NCI-H2227 (cell line): ENCODE measurements at regions not wholly inside any gene's neighbourhood (a gene's known extent, or its start where the extent isn't known, plus 50 kb on each side); places are given as distances from the start of the nearest gene placed in this dataset.

Source experiments
- DNase-seq: peaks from one replicate; lab custom pipeline; 2025; ENCODE audit not compliant: unreplicated experiment; lab: John Stamatoyannopoulos, UW

DNA sequence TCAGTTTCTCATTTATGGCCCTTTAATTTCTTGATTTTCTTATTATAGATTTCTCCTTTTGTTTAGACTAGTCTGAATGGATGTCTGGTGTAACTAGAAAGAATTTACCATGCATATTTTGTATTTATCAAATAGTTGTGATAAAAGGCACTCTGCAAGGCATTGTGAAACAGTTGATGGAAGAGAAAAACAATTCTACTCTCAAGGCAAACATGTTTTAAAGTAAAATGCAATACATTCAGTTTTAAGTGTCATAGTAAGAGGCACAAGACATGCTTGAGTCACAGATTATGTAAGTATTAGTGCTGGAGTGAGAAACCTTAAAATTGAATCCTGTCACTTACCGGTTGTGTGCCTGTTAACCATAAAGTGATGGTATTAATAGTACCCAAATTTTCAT is 283.3 kb upstream of the DKK2 start:
- DNase-seq: no peak

DNA sequence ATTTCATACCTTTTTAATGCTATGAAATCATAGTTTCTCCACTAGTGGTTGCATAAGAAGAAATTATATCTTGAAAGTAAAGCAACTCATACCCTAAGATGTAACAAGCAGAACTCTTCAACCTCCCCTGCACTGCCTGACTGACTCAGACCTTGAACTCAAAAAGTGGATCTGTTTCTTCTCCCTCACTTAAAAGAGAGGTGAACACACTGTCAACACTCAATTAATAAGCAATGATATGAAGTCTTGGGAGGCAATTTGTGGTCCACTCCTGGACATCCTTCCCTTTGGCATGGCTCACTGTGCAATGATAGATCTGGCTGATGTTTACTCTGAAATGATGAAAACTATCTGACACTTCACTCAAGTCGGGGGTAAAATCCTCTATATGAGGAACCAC is 282.0 kb upstream of the DKK2 start:
- no peak for DNase-seq

DNA sequence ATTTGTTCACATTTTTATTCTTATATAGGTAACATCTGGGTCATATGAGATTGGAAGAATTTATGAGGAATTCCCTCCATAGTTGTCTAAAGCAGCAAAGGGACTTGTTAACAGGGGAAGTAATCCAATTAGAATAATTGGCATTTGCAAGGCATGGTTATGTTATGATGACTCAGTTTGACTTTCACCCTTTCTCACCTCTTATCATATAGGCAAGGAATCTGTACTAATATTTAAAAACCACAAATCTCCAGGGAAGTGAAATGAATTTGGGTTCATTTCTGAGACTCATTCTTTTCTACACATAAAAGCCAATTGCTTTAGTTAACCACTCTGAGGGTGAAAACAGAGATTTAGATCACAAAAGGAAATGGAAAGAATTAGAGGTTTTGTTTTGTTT is 281.5 kb upstream of the DKK2 start:
- DNase-seq: no peak

DNA sequence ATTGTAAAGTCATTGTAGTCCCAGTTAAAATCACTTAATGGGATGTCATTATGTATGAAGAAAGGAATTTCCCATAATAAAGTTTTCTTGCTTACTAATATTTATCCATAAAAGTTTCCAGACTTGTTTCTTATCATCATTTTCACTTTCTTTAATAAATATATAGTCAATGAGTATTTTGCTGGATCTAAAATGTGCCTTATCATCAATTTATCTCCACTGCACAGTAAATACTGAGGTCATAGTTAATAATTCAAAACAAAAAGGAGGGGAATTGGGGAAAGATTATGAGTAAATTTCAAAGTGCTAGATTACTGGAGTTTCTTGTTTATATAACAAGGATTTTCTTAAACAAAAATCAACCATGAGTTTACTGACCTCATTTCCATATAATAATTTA is 279.5 kb upstream of the DKK2 start:
- no peak for DNase-seq

DNA sequence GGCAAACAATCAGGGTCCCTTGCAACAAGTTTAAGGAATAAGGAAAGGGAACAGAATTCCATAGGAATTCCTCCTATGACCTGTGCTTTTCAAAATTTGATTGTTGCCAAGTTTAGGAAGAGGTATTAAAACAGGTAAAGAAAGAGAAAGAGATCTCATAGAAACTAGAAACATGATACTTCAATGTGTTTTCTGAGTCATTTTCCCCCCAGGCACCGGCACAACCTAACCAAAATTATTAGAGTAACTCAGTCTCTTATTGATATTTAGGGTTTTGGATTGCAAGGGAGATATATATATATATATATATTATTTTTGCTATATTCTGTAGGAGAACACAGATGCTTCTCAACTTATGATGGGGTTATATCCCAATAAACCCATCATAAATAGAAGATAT is 278.0 kb upstream of the DKK2 start:
- DNase-seq: no peak

DNA sequence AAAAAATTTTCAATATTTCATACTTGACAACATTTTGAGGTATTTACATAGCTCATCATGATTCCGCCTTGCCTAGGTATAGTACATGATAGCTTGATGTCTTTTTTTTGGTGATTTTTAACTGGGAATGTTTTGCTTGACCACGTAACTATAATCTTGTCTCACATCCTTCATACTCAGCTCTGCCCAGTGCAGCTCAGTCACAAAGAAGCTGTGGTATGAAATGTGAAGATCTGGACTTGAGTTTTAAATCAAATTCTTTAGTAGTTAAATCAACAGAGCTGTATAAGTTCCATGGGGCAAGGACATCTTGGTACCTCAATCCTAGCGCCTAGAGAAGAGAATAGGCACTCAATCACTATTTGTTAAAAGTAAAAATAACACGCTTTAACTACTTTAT is 276.3 kb upstream of the DKK2 start:
- DNase-seq: no peak

DNA sequence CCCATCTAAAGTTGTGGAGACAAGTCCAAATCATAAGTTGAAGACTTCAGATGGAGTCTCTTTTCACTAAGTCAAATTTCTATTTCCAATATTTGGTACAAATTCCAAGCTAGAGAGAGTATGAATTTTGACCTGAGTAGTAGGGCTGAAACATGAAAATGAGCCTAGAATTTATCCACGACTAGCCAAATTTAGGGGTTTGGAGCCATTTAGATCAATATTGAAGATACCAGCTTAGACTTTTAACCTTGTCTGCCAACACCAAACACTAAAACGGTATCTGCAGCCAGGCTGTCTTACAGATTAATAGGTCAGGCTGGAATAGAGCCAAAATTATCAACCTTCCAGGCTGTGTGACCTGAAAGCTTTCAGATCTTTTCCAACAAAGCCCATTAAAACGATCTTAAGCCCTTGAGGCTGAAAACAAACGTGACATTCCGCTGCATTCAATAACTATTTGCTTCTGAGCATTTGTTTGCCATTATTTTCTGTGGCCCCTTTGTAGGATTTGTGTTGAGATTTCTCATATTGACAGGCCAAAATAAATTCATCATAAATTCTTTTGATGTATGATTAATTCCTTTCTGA is 268.7 kb upstream of the DKK2 start:
- no peak for DNase-seq

DNA sequence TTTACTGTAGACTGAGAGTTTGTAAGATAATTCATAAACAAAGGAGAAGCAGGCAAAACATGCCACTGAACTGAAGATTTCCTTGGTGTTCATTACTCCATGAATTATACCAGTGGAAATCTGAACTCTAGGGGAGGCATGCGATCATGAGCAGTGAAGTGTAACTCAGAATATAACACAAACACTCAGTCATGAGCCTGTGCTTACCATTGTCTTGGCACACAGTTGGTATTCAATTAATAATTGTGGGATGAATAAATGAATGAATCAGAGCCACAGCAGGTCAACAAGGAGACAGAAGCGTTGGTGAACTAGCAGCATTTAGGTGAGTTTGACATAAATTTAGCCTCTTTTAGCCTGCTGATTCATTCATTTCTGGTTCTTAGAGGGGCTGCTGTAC is 263.5 kb upstream of the DKK2 start:
- no peak for DNase-seq

DNA sequence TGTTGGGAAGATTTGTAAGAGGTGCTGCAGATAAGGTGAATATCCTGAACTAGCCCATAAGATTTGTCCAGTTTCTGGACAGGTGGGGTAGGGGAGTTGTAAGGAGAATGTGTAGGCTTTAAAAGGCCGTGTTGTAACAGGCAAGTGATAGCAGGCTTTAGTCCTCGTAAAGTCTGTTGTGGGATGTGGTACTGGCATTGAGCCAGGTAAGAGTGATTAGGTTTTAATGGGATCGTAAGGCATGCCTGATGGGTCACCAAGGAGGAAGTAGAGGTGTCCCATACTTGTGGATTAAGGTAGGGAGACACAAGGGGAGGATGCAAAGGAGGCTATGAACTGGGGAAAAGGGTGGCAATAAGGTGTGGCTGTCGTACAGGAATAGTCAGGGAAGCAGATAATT is 256.9 kb upstream of the DKK2 start:
- DNase-seq: no peak

DNA sequence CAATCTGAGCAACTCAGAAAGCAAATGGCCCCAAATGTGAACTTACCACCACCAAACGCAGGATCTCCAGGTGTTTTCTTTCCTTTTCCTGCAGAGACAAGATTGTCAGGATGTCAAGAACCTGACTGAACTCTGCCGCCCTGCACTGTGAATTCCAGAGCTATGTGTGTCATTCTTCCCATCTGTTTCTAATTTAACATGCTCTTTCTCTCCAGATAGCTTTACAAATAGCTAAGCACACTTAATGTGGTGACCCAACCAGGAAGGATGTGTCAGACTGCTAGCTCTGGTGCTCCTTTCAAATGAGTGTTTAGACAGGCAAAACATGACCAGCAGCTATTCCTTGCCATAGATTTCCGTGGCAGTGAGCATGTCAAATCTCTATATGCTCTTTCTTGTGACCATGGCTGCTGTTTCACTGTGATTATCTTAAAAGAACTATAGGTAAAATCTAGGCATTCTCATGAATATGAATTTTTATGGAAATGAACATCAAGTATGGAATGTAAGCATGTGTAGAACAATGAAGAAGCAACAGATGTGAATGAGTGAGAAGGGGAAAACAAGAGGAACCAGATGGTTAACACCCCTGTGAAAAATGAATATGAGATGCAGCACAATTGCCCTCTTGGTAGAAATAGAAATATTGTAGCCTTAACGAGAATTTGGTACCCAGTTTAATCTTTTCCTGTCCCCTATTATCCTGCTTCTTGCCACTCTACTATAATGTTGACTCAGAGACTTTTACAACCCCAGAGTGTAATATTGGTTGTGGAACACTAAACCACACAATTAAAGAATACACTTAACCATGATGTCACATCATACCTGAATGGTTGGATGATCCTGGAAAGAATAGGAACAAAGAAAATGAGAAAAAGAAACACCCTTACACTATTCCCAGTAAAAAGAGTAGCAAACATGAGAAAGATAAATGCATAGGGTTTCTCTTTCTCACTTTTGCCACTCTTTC is 247.8 kb upstream of the DKK2 start:
- DNase-seq: no peak

DNA sequence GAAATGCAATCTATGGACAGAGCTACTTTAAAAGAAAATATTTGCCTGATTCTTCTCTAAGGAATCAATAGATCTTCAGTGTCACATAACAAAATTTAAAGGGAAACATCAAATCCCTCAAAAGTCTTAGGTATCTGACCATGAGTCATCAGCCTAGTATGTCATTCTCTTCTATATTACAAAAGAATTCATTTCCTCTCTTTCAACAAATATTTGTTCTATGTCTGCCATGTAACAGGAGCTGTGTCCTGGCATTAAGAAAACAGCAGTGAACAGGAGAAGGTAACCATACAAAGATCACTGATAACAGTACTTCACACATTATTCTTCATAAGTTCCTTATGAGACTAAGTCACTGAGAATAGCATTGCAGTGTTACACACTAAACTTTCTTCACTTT is 243.6 kb upstream of the DKK2 start:
- DNase-seq: no peak

DNA sequence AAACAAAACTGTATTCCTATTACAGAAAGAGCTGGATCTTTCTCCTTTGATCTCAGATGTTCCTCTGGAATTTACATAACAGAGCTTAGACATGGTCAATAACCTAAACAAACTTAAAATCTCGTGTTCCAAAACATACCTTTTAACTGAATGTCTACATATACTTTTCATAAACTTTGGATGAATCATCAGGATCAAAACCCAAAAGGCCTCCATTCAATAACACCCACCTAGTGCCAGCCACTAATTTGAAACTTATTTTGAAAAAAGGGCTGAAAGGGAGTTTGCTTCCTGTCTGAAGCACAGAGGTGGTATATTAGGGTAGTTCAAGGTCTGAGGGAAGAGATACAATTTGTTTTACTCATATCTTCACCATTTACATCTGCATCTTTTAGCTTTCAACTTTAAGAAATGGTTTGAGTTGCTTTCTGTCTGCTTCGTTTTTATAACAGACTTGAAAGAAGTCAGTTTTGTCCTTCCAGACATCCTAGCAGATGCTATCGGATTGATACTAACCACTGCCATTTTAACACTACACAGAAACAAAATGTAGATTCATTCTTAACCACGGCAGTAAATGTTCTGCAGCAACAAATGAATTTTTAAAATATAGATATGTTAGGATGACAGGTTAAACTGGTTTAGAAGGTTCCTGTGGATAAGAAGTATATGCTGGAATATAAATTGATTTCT is 242.8 kb upstream of the DKK2 start:
- no peak for DNase-seq

DNA sequence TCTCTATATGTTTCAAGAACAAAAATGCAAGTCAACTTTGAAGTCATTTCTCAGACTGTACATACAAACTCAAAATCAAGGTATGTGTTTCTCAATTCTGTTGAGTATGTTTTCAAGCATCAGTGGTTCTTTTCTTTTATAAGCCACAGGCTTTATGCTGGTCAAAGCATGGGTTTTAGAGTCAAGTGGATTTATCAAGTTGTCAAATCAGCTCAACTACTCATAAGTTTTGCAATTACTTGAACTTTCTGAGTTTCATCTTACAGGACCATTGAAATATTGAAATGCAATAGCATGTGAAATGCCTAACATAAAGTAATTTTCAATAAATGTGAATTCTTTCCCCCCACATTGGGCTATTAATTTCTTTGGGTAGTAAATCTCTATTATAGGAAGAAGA is 239.9 kb upstream of the DKK2 start:
- DNase-seq: no peak

DNA sequence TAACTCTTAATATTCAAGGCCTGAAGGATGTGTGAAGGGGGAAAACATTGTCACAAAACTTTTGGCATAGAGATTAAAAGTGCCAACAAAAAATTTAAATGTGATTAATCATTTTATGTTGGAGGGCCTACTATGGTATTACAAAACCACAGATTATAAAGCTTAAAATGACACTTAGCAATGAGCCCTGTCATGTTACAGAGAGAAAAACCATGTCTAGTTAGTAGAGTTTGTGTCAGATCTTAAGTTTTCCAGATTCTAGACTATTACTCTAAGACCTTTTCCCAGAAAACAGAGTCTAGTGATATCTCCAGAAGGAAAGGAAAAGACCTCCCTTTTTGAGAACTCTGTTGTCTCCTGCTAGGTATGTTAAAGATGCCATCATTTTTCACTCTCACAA is 239.1 kb upstream of the DKK2 start:
- DNase-seq: no peak

DNA sequence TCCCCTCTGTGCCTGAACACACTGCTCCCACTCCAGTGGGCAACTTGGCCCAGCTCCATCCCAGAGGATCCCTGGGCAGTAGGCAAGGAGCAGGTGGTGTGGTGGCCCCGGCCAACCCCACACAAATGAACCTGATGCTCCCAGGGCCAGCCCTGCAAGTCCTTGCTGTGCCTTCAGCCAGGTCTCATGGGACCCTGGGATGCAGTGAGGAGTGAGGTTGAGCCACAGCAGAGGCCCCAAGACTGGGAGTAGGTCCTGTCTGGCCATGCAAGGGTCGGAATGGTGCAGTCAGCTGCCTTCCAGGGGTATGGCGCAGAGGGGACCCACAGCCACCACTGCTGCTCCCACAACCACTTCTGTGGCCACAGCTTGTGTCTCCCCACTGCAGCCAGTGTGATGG is 234.5 kb upstream of the DKK2 start:
- no peak for DNase-seq

DNA sequence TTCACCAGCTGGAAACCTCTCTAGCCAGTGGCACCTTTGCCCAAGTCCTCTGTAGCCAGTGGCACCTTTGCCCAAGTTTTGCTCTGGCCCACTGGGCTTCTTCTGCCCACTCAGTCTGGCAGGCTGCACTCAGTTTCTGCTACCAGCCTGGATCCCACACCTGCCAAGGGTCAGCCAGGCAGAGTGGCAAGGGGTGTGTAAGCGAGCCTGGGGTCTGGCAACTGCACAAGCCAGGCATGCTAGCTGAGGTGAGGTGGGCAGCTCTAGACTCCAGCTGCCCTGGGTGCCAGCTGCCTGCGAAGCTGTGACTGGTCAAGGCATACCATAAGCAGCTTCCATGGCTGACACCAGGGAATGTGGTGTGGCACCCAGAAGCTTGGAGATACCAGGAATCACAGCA is 233.1 kb upstream of the DKK2 start:
- no peak for DNase-seq

DNA sequence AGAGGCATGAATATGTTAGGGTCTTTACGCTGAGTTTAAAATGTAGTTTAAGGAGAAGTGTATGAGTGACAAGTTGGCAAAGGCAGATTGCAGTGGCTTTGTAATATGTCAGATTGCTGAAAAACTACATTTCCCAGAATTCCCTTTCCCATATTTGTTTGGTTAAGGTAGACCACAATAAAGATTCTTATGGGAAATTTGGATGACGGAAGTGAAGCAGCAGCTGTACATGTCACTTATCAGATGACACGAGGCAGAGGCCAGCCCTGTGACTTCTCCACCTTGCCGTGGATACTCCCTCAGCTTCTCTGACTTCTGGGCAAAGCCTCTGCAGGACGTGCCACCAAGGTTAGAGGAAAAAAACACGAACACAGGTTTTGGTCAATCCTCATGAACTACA is 229.7 kb upstream of the DKK2 start:
- DNase-seq: no peak

DNA sequence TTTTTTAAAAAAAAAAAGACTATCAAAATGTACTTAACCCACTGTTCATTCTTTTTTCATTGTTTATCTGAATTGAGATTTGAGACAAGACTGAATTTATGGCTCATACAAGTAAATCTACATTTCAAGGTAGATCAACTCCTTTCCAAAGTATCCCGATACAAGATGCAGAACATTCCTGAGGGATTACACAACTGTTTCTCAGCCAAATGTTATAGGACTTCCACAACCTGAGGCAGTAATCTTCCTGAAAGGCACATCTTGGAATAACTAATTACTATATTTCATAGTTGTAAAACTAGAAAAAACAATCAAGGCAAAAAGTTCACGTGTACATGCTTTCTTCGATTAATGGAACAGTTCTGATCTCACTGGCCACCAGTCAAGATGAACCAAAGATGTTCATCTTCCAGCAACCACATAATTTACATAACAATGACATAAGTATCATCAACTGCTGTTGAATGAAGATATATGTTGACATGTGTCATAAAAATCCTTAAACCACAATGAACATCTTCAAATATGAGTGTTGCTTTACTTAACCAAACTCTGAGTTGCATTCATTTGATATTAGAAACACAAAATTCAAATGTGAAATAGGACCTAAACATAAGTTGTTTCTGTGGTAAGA is 225.2 kb upstream of the DKK2 start:
- no peak for DNase-seq

DNA sequence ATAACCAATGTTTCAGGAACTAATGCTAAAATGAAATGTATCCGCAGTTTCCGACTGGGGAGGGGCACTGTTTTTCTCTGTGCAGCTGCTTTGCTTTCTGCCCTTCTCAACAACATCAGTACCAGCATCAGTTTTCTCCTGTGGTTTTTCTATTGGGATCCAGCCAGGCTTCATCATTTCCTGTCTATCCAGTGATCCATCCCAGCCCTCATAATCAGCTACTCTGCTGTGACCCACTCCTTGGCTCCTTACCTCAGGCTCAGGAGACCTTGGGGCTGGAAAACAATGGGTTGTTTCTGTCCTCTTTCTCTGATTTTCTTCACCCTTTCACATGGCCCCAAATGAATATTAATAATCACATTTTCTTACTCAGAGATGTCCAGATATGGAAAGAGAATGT is 222.2 kb upstream of the DKK2 start:
- DNase-seq: no peak

DNA sequence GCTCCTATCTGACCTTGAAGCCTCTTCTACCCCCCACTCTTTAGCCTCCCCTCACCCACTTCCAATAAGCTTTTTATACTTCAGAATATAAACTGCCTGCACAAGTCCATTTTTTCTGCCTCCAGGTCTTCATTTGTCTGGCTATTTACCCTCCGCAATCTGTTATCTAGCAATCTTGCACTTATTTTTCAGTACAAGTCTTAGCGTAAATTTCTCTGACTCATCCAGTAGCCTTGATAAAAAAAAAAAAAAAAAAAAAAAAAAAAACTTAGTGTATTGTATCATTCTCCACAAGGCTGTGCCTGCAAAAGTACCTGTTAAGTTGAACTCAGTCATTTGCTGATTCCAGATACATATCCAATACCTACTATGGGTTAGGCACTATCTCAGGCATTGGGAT is 219.5 kb upstream of the DKK2 start:
- DNase-seq: no peak

DNA sequence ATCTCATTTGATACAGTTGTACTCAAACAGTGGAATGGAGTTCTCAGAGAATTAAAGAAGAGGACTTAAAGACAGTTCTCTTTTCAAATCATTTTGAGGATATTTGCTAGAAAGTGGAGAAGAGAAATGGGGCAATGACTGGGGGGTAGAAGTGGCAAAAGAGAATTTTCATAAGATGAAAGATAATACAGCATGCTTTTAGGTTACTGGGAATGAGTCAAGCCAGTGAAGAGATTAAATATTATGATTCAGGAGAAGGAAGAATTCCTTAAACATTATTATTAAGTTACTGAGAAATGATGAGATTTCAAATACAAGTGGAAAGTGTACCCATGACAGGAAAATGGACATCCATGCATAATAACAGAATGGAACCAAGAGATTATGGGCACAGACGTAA is 219.0 kb upstream of the DKK2 start:
- DNase-seq: no peak

DNA sequence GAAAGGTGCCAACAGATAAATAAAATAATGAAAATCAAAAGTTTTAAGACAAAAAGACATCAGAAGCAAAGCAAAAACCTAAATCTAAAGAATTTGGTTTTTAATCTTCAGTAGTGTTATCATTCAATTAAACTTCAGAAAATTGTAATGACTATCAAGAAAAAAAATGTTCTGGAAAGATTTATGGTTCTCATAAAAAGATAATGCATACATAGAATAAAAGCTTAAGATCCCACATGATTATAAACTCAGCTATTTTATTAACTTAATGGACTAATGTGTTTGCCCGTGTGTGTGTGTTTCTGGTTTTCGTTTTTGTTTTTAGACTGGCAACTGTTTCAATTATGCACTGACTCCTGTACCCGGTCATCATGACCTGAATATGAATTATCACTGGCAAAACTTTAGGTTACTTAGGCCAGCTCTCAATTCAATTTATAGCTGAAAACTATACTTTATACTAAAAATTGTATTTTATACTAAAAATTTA is 217.5 kb upstream of the DKK2 start:
- DNase-seq: no peak
